T-helper 2 cell treated with Interferon-gamma antibody and Interleukin-4, amounts not matched to agents 5 μg/mL and 100 μg/mL, for 36 hours (primary cell): ENCODE measurements at regions not wholly inside any gene's neighbourhood (a gene's known extent, or its start where the extent isn't known, plus 50 kb on each side); places are given as distances from the start of the nearest gene placed in this dataset.

ENCODE experiments used
- DNase-seq: peaks from one replicate; pipeline ENCODE4 v3.0.0; 2021; ENCODE audit warnings: low spot score
- H3K27ac Mint-ChIP-seq: one replicate; pipeline ENCODE4 v1.8.0; 2021; ENCODE audit warnings: mild to moderate bottlenecking, mixed read lengths
- H3K27me3 Mint-ChIP-seq: one replicate; pipeline ENCODE4 v1.8.0; 2021; ENCODE audit warnings: low read depth, mixed read lengths
- H3K36me3 Mint-ChIP-seq: one replicate; pipeline ENCODE4 v1.8.0; 2021; ENCODE audit warnings: low read depth, mixed read lengths
- H3K4me1 Mint-ChIP-seq: one replicate; pipeline ENCODE4 v1.8.0; 2021; ENCODE audit warnings: low read depth, mixed read lengths
- H3K4me3 Mint-ChIP-seq: one replicate; pipeline ENCODE4 v1.8.0; 2022; ENCODE audit warnings: mild to moderate bottlenecking, moderate library complexity, mixed read lengths
- H3K9me3 Mint-ChIP-seq: one replicate; pipeline ENCODE4 v1.8.0; 2021; ENCODE audit warnings: mixed read lengths

DNA sequence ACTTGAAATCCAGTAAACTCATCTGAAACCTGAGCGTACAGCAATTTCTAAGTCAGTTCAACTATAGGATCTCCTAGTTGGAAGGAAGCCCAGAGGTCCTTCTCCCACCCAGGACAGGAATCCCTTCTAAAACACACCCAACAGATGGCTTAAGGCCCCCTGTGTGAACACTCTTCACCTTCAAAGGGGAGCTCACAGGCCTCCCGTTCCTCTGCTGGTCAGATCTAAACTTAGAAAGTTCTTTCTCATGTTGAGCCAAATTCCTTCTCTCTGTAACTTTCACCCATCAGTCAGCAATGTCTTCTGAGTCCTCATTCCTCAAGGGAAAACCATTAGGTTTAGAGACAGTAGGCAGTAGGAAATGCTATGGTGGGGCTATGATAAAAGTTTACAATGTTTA, 355.2 kb downstream of the PCNX1 start:
- peaks cover 7% of the 10 kb centered on the region for H3K4me1 Mint-ChIP-seq
- DNase-seq: no peak
- H3K4me3 Mint-ChIP-seq: no peak overlapping the region
- peaks cover 7% of the 10 kb centered on the region for H3K36me3 Mint-ChIP-seq
- H3K27ac Mint-ChIP-seq: no peak overlapping the region
- H3K27me3 Mint-ChIP-seq: no peaks in the 10 kb centered on the region
- peaks cover 39% of the 10 kb centered on the region for H3K9me3 Mint-ChIP-seq

DNA sequence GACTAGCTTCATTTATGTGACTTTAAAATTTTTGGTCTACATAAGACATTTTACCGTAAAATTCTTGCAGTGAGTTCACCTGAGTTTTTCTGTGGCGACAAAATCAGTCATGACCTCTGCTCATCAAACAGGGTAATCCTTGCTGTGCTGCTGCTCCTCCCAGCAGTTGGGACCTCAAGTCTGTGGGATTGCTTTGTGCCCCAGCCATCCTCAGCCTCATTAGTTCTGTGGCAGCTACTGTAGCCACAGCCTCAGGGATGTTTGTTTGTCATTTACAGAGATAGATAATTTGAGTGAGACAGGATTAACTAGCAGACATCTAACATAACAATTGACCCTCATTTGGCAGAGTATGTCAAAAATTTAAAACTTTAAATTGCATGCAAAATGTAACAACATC, 357.0 kb downstream of the PCNX1 start:
- Mint-ChIP-seq H3K9me3 (peaks cover 29% of the 10 kb centered on the region), H3K27me3 (no peaks in the 10 kb centered on the region), H3K36me3 (peaks cover 9% of the 10 kb centered on the region), H3K4me1 (peaks cover 14% of the 10 kb centered on the region), H3K27ac (no peak overlapping the region), H3K4me3 (no peak overlapping the region)
- DNase-seq: no peak

DNA sequence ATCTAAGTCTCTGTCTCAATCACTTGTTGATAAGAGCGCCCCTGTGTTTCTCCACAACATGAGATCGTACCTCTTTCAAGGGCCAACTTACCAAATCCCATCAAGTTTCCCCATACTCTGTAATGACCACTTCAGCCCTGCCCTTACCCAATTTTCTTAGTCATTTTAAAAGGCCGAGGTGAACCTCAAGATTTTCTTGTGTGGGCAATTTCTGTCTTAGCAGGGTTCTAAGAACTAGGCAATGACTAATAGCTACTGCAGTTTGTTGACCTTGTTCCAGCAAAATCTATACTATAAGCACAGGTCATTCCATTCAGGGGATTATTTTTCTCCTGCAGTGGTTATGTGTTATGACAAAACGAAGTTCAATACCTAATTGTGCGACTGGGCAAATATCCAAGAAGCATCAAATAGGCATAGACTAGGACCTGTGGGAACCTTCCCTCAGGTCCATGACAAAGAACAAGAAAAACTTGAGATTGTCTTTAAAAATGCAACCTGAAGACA, 359.8 kb downstream of the PCNX1 start:
- H3K27ac Mint-ChIP-seq: peak overlapping the region; percentile 35
- DNase-seq: peak; percentile 69
- peak overlapping the region; percentile 75 for H3K4me3 Mint-ChIP-seq
- H3K4me1 Mint-ChIP-seq: peaks cover 20% of the 10 kb centered on the region
- H3K36me3 Mint-ChIP-seq: peaks cover 8% of the 10 kb centered on the region
- no peaks in the 10 kb centered on the region for H3K27me3 Mint-ChIP-seq
- H3K9me3 Mint-ChIP-seq: peaks cover 30% of the 10 kb centered on the region

DNA sequence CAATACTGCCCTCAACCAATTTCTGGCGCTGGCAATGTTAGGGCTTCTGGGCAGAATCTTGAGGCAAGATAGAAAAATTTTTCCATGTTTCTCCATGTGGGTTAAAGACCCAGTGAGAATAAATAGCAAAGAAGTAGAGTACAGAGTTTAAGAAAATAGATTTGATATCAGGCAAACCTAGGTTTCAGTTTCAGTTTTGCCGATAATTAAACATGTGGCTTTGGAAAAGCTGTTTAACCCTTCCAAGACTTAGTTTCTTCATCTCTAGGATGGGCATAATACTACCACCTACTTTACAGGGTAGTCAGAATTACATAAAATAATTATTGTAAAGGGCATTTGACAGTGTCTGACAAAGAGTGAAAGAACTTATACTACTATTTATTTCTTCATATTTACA, 360.4 kb downstream of the PCNX1 start:
- Mint-ChIP-seq H3K36me3 (peaks cover 8% of the 10 kb centered on the region), H3K4me3 (peak overlapping the region; percentile 75), H3K27ac (peak overlapping the region; percentile 47), H3K4me1 (peaks cover 20% of the 10 kb centered on the region), H3K9me3 (peaks cover 30% of the 10 kb centered on the region), H3K27me3 (no peaks in the 10 kb centered on the region)
- DNase-seq: no peak

DNA sequence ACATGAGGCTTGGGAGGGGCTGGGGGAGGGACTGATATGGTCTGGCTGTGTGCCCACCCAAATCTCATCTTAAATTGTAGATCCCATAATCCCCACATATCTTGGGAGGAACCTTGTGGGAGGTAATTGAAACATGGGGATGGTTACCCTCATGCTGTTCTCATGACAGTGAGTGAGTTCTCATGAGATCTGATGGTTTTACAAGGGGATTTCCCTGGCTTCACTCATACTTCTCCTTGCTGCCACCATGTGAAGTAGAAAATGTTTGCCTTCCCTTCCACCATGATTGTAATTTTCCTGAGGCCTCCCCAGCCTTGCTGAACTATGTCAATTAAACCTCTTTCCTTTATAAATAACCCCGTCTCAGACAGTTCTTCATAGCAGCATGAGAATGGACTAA, 362.9 kb downstream of the PCNX1 start:
- DNase-seq: no peak
- H3K4me1 Mint-ChIP-seq: peaks cover 20% of the 10 kb centered on the region
- no peak overlapping the region for H3K4me3 Mint-ChIP-seq
- H3K27ac Mint-ChIP-seq: no peak overlapping the region
- H3K36me3 Mint-ChIP-seq: peaks cover 4% of the 10 kb centered on the region
- peaks cover 2% of the 10 kb centered on the region for H3K27me3 Mint-ChIP-seq
- H3K9me3 Mint-ChIP-seq: peaks cover 26% of the 10 kb centered on the region

DNA sequence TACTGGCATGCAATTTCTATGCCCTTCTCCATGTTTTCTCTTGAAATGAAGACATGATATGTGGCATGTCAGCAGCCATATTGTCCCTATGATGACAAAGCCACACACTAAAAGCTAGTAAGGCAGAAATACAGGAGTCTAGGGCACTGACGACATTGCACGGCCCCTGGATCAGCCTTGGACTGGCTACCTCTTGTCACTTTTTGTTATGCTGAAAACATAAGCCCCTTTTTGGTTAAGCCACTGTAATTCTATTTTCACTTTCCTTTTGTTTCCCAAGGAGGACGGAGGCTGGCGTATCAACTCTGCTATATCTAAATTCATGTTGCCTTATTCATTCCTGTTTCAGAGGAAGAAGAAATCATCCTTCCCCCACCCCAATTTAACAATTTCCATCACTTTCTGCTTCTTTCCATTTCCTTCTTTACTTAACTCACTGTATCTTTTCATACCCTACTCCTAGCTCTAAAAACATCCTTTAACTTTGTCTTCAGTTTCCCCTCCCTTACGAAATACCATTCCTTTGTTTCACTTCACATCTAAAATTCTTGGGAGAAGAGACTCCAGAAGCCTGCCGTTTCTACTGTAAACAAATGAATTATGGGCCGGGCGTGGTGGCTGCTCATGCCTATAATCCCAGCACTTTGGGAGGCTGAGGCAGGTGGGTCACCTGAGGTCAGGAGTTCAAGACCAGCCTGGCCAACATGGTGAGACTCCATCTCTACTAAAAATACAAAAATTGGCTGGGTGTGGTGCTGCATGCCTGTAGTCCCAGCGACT, 364.1 kb downstream of the PCNX1 start:
- Mint-ChIP-seq H3K27ac (no peak overlapping the region), H3K4me1 (peaks cover 20% of the 10 kb centered on the region), H3K27me3 (peaks cover 2% of the 10 kb centered on the region), H3K9me3 (peaks cover 16% of the 10 kb centered on the region), H3K4me3 (no peak overlapping the region), H3K36me3 (peaks cover 3% of the 10 kb centered on the region)
- no peak for DNase-seq

DNA sequence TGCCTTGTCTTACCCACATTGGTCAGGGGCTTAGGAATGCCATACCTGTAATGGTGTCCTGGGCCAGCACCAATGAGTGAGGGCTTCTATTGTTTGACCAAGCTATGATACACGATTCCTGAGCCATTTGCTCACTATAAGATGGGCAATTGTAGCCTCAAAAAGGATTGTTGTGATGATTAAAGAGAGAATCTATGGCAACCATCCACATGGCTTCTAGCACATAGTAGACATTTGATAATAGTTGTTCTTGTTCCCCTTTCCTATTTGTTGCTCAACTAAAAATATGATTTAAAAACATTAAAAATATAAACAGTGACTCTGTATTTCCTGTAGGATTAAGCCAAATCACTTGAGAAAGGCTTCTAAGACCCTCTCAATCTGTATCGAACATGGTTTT, 366.1 kb downstream of the PCNX1 start:
- no peak for DNase-seq
- H3K9me3 Mint-ChIP-seq: peaks cover 13% of the 10 kb centered on the region
- H3K27me3 Mint-ChIP-seq: peaks cover 11% of the 10 kb centered on the region
- peaks cover 10% of the 10 kb centered on the region for H3K4me1 Mint-ChIP-seq
- no peak overlapping the region for H3K4me3 Mint-ChIP-seq
- H3K36me3 Mint-ChIP-seq: peaks cover 3% of the 10 kb centered on the region
- H3K27ac Mint-ChIP-seq: no peak overlapping the region

DNA sequence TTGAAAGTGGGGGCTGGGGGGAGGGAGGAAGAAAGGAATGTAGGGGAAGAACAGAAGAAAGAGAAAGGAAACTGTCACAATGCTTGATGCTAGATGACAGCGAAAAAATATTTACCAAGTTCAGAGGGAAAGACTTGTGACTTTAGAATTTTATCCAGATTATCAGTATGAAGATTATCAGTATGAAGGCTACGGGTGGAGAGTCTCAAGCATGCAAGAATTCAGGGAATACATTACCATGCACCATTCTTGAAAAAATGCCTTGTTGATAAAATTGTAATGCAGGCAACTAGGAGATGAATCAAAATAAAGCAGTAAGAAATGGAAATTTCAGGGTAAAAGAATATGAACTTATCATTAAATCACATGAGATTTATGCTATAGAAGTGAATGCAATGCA, 376.8 kb downstream of the PCNX1 start:
- H3K36me3 Mint-ChIP-seq: no peaks in the 10 kb centered on the region
- no peak overlapping the region for H3K4me3 Mint-ChIP-seq
- peaks cover 6% of the 10 kb centered on the region for H3K9me3 Mint-ChIP-seq
- no peaks in the 10 kb centered on the region for H3K4me1 Mint-ChIP-seq
- H3K27ac Mint-ChIP-seq: no peak overlapping the region
- DNase-seq: no peak
- H3K27me3 Mint-ChIP-seq: peaks cover 17% of the 10 kb centered on the region

DNA sequence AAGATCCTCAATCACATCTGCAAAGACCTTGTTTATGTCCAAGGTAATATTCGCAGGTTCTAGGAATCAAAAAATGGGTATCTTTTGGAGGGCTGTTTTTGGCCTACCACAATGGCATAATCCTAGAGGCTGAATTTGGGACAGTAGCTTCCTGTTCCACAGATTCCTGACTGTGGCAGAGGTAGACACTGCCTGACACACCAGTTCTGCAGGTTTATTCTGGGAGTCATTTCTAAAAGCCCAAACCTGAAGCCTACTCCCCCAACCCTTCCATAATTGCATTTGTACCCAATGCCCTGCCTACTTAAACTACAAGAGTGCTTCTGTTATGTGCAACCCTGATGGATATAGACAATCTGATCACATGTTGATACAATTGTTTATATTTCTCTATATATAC, 378.9 kb downstream of the PCNX1 start:
- peaks cover 17% of the 10 kb centered on the region for H3K27me3 Mint-ChIP-seq
- DNase-seq: no peak
- H3K4me3 Mint-ChIP-seq: no peak overlapping the region
- H3K36me3 Mint-ChIP-seq: no peaks in the 10 kb centered on the region
- peaks cover 8% of the 10 kb centered on the region for H3K4me1 Mint-ChIP-seq
- H3K27ac Mint-ChIP-seq: no peak overlapping the region
- H3K9me3 Mint-ChIP-seq: peaks cover 6% of the 10 kb centered on the region

DNA sequence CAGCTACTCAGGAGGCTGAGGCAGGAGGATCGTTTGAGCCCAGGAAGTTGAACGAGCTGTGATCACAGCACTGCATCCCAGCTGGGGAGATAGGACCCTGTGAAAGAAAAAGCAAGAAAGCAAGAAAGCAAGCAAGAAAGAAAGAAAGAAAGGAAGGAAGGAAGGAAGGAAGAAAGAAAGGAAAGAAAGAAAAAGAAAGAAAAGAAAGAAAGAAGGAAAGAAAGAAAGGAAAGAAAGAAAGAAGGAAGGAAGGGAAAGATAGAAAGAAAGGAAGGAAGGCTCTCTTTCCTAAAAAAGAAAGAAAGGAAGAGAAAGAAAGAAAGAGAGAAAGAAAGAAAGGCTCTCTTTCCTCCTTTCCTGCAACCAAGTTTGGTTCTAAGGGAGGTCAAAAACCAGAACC, 380.3 kb downstream of the PCNX1 start:
- peaks cover 10% of the 10 kb centered on the region for H3K4me1 Mint-ChIP-seq
- H3K9me3 Mint-ChIP-seq: peaks cover 6% of the 10 kb centered on the region
- no peak overlapping the region for H3K27ac Mint-ChIP-seq
- no peak for DNase-seq
- H3K27me3 Mint-ChIP-seq: peaks cover 19% of the 10 kb centered on the region
- no peaks in the 10 kb centered on the region for H3K36me3 Mint-ChIP-seq
- no peak overlapping the region for H3K4me3 Mint-ChIP-seq

DNA sequence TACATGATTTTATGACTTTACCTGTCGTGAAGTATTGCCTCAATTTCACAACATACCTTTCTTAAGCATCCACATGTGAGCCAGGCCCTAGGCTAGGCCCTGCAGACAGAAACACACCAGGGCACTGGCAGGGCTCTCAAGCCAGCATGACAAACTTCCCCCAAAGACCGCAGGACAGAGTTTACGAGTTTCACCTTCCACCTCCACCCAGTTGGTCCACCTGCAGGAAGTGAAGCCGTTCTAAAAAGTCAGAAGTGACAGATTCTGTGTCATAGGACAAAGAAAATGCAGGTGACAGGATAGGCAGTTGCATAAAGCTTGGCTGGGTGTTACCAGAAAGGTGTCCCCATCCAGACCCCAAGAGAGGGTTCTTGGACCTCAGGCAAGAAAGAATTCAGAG, 382.3 kb downstream of the PCNX1 start:
- H3K36me3 Mint-ChIP-seq: no peaks in the 10 kb centered on the region
- DNase-seq: no peak
- H3K9me3 Mint-ChIP-seq: no peaks in the 10 kb centered on the region
- H3K4me3 Mint-ChIP-seq: no peak overlapping the region
- H3K4me1 Mint-ChIP-seq: peaks cover 10% of the 10 kb centered on the region
- H3K27ac Mint-ChIP-seq: peak overlapping the region; percentile 72
- H3K27me3 Mint-ChIP-seq: peaks cover 15% of the 10 kb centered on the region

DNA sequence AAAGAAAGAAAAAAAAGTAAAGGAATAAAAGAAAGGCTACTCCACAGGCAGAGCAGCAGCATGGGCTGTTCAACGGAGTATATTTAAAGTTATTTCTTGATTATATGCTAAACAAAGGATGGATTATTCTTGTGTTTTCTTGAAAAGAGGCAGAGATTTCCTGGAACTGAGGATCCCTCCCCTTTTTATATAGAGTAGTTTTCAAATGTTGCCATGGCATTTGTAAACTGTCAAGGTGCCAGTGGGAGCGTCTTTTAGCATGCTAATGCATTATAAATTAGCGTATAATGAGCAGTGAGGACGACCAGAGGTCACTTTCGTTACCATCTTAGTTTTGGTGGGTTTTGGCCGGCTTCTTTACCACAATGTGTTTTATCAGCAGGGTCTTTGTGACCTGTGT, 383.0 kb downstream of the PCNX1 start:
- no peaks in the 10 kb centered on the region for H3K9me3 Mint-ChIP-seq
- no peaks in the 10 kb centered on the region for H3K36me3 Mint-ChIP-seq
- no peak overlapping the region for H3K4me3 Mint-ChIP-seq
- H3K27me3 Mint-ChIP-seq: peaks cover 15% of the 10 kb centered on the region
- no peak overlapping the region for H3K27ac Mint-ChIP-seq
- H3K4me1 Mint-ChIP-seq: peaks cover 10% of the 10 kb centered on the region
- DNase-seq: no peak

DNA sequence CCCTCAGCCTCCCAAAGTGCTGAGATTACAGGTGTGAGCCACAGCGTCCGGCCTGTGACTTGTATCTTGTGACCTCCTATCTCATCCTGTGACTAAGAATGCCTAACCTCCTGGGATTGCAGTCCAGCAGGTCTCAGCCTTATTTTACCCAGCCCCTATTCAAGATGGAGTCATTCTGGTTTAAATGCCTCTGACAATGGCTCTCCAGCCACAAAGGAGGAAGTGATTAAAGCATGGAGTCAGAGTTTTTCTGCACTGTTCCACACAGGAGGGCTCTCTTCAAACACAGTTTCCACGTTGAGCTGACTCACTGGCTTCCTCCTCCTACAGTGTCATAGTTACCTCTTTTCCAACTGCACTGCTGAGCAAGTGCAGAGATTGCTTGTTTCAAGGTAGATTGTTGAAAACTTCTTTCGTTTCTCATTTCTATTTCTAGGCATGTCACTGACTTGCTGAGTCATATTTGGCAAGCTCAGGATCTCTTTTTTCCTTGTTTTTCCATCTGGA, 383.8 kb downstream of the PCNX1 start:
- no peaks in the 10 kb centered on the region for H3K36me3 Mint-ChIP-seq
- H3K27me3 Mint-ChIP-seq: peaks cover 15% of the 10 kb centered on the region
- no peak overlapping the region for H3K4me3 Mint-ChIP-seq
- no peaks in the 10 kb centered on the region for H3K9me3 Mint-ChIP-seq
- DNase-seq: peak; percentile 66
- no peak overlapping the region for H3K27ac Mint-ChIP-seq
- peaks cover 12% of the 10 kb centered on the region for H3K4me1 Mint-ChIP-seq

DNA sequence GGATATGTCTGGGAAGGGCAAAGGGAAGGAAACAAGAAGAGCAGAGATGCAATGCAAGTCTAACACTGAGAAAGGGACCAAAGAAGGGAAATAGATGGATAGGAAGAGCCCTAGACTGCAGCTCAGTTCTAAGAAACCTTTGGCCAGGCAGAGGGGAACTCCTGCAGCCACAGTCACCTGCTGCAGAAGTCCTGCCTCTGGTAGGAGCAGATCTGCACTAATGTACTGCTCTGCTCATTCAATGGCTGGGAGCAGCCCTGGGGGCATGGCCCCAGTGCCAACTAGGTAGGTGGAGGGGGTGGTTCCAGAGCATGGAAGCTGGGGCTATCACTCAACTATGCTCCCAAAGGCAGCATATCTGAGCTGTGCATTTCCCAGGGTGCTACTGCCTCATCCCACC, 388.9 kb downstream of the PCNX1 start:
- Mint-ChIP-seq H3K4me1 (peaks cover 9% of the 10 kb centered on the region), H3K36me3 (no peaks in the 10 kb centered on the region), H3K4me3 (no peak overlapping the region), H3K27ac (no peak overlapping the region), H3K27me3 (peaks cover 2% of the 10 kb centered on the region), H3K9me3 (no peaks in the 10 kb centered on the region)
- no peak for DNase-seq
